ENCODE measurements at regions not wholly inside any gene's neighbourhood (a gene's known extent, or its start where the extent isn't known, plus 50 kb on each side); places are given as distances from the start of the nearest gene placed in this dataset.

GRCh38 chr10:28250782-28251181 lies 52.1 kb downstream of the MPP7 start:
- POLR2A ChIA-PET: interaction anchor here (1.2 kb wide), 1 partner anchor 52 kb away, joined by 4 read pairs; the partner anchor contains the start of gene MPP7
- CTCF ChIA-PET: interaction anchor here (0.6 to 7.1 kb wide), 20 partner anchors 9 to 881 kb away, joined by 3 to 101 read pairs (median 4); partner anchors contain the start of gene MPP7
- no peak overlapping the region for H3K4me3 ChIP-seq (ENCODE audit: low read depth, low read length)
- H3K27ac ChIP-seq (ENCODE audit: extremely low read depth, low read depth, low read length): no peak overlapping the region
- no peaks in the 10 kb centered on the region for H3K9me3 ChIP-seq (ENCODE audit: control insufficient read depth, insufficient read depth, low read depth, low read length)
- TF ChIP-seq ZNF629 (tag by site-specific recombination; IDR thresholded peaks at IDR 0.05) (no peak), ZNF645 (tag by site-specific recombination; IDR thresholded peaks at IDR 0.05) (no peak), ZNF449 (tag by site-specific recombination; IDR thresholded peaks at IDR 0.05) (peak; percentile 30; the same call in 1 of the 2 replicates), GLI2 (tag by site-specific recombination; IDR thresholded peaks at IDR 0.05; ENCODE audit: borderline replicate concordance, low read depth) (peak; percentile 5; the same call in 1 of the 2 replicates), SP7 (tag by site-specific recombination; IDR thresholded peaks at IDR 0.05) (peak; percentile 29), ZNF654 (tag by site-specific recombination; IDR thresholded peaks at IDR 0.05; ENCODE audit: low read depth) (peak; percentile 61)
- H3K4me1 ChIP-seq (ENCODE audit: control insufficient read depth, insufficient read depth, low read length): peaks cover 9% of the 10 kb centered on the region
- no peaks in the 10 kb centered on the region for H3K36me3 ChIP-seq (ENCODE audit: control insufficient read depth in 2 of 2, insufficient read depth in 1 of 2, low read length in 2 of 2)

- Histone ChIP-seq H3K4me3 (ENCODE audit: low read depth, low read length) (no peak overlapping the region), H3K9me3 (ENCODE audit: control insufficient read depth, insufficient read depth, low read depth, low read length) (no peaks in the 10 kb centered on the region), H3K36me3 (ENCODE audit: control insufficient read depth in 2 of 2, insufficient read depth in 1 of 2, low read length in 2 of 2) (no peaks in the 10 kb centered on the region), H3K27ac (ENCODE audit: extremely low read depth, low read depth, low read length) (no peak overlapping the region), H3K4me1 (ENCODE audit: control insufficient read depth, insufficient read depth, low read length) (peaks cover 9% of the 10 kb centered on the region)
- POLR2A ChIA-PET: interaction anchor here (1.2 kb wide), 1 partner anchor 53 kb away, joined by 4 read pairs; the partner anchor contains the start of gene MPP7
- CTCF ChIA-PET: interaction anchor here (0.6 to 7.1 kb wide), 12 partner anchors 9 to 880 kb away, joined by 3 to 101 read pairs (median 4); partner anchors contain the start of gene MPP7
- no peak for TF ChIP-seq PRDM4 (tag by site-specific recombination; IDR thresholded peaks at IDR 0.05)
- no peak for TF ChIP-seq ZSCAN18 (tag by site-specific recombination; IDR thresholded peaks at IDR 0.05)
- TF ChIP-seq ZNF202 (tag by site-specific recombination; IDR thresholded peaks at IDR 0.05; ENCODE audit: borderline replicate concordance): no peak
- peak; percentile 78 for TF ChIP-seq ZFHX2 (tag by site-specific recombination; conservative IDR thresholded peaks at IDR 0.05)
- no peak for TF ChIP-seq ZNF274 (IDR thresholded peaks at IDR 0.05; ENCODE audit: low read length)
- TF ChIP-seq ZNF274 (tag by site-specific recombination; IDR thresholded peaks at IDR 0.05; ENCODE audit: borderline replicate concordance): no peak
- TF ChIP-seq ZBTB17 (tag by site-specific recombination; IDR thresholded peaks at IDR 0.05): no peak
- TF ChIP-seq ZNF2 (tag by site-specific recombination; IDR thresholded peaks at IDR 0.05): no peak
- no peak for TF ChIP-seq ZFP41 (tag by site-specific recombination; IDR thresholded peaks at IDR 0.05; ENCODE audit: borderline replicate concordance)
- TF ChIP-seq KLF1 (tag by site-specific recombination; IDR thresholded peaks at IDR 0.05): no peak
- peak; percentile 69 for TF ChIP-seq EGR2 (tag by site-specific recombination; IDR thresholded peaks at IDR 0.05; ENCODE audit: low read depth)
- no peak for TF ChIP-seq ZNF585B (tag by site-specific recombination; IDR thresholded peaks at IDR 0.05)
- no peak for TF ChIP-seq ZNF843 (tag by site-specific recombination; IDR thresholded peaks at IDR 0.05)
- no peak for TF ChIP-seq ZBTB44 (tag by site-specific recombination; IDR thresholded peaks at IDR 0.05)
Measured at GRCh38 chr10:28250358-28250757, 52.5 kb downstream of the MPP7 start.
